Heart left ventricle (tissue), 13 donors: ENCODE measurements at regions not wholly inside any gene's neighbourhood (a gene's known extent, or its start where the extent isn't known, plus 50 kb on each side); places are given as distances from the start of the nearest gene placed in this dataset.

Experiments used
- POLR2A ChIP-seq, 2 donors: fragments of 450-650 bp; IDR thresholded peaks; one replicate each; pipeline ENCODE4 v1.6.1; 2017; ENCODE audit warnings: antibody characterized with exemption in 2 of 2, mild to moderate bottlenecking in 2 of 2, moderate library complexity in 2 of 2
- TF ChIP-seq, protein P1 (sequence below), 12 donors: fragments of 200-600 bp; sonication (generic) in 4 of 12; IDR thresholded peaks; one replicate each; pipeline versions ENCODE4 v1.5.0 to v1.8.0; 2018 to 2022; ENCODE audit warnings: antibody characterized with exemption in 12 of 12, mild to moderate bottlenecking in 5 of 12
- donor health status: ischemic (EF 13 %, LVEDD 7.1; RV severe dilation, severe dysfunction).
- donor health status: DM: no; HTN: yes; CAD: no.
- donor health status: DM: no; HTN: no; CAD: no.
- donor health status: ischemic (EF 25% LVEDD 6.9; RV normal size, moderate dysfunction).
- donor health status: ischemic (EF 25% LVEDD 5.7; RV mildly dilated, moderate dysfunction).
- donor health status: ischemic (EF 35%, LVEDD 5.7; RV mildly dilated, moderate dysfunction).
- donor health status: nonischemic (EF 11% LVEDD 7.7; RV severe dilation, severe dysfunction).
- donor health status: DM: yes; HTN: yes; CAD: no.
- donor health status: PGD.
- donor health status: ischemic (EF 29% LVEDD 5.4; RV normal size, mild dysfunction).
- donor health status: nonischemic (EF 23%, LVEDD 6.1; RV moderate dilation, normal function).

- TF ChIP-seq, protein P1, sequence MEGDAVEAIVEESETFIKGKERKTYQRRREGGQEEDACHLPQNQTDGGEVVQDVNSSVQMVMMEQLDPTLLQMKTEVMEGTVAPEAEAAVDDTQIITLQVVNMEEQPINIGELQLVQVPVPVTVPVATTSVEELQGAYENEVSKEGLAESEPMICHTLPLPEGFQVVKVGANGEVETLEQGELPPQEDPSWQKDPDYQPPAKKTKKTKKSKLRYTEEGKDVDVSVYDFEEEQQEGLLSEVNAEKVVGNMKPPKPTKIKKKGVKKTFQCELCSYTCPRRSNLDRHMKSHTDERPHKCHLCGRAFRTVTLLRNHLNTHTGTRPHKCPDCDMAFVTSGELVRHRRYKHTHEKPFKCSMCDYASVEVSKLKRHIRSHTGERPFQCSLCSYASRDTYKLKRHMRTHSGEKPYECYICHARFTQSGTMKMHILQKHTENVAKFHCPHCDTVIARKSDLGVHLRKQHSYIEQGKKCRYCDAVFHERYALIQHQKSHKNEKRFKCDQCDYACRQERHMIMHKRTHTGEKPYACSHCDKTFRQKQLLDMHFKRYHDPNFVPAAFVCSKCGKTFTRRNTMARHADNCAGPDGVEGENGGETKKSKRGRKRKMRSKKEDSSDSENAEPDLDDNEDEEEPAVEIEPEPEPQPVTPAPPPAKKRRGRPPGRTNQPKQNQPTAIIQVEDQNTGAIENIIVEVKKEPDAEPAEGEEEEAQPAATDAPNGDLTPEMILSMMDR (IDR thresholded peaks at IDR 0.05): no peak
- TF ChIP-seq POLR2A (IDR thresholded peaks at IDR 0.05): no peak
Observed at GRCh38 chr7:31214751-31215150, 125.8 kb downstream of the NEUROD6 start.
